ENCODE measurements at regions not wholly inside any gene's neighbourhood (a gene's known extent, or its start where the extent isn't known, plus 50 kb on each side); places are given as distances from the start of the nearest gene placed in this dataset.

DNA sequence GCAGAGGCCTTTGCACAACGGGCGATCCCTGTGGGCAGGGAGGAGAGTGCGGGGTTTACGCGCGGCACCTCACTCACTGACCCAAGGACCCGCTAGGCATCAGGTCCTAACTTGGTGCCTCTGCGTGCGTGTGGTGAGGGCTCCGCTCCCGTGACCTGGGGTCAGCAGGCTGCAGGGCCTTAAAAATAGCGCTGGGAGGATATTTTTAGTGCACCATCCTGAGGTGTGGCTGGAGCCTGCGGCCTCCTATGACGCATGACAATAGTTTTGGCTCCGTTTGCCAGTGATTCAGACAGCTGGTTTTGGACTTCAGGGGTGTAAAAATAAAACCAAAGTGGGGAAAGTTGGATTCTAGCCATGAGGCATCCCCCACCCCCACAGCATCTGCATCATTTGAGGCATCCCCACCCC lies 139.0 kb downstream of the FAM43A start:
- TF ChIP-seq, protein P1, sequence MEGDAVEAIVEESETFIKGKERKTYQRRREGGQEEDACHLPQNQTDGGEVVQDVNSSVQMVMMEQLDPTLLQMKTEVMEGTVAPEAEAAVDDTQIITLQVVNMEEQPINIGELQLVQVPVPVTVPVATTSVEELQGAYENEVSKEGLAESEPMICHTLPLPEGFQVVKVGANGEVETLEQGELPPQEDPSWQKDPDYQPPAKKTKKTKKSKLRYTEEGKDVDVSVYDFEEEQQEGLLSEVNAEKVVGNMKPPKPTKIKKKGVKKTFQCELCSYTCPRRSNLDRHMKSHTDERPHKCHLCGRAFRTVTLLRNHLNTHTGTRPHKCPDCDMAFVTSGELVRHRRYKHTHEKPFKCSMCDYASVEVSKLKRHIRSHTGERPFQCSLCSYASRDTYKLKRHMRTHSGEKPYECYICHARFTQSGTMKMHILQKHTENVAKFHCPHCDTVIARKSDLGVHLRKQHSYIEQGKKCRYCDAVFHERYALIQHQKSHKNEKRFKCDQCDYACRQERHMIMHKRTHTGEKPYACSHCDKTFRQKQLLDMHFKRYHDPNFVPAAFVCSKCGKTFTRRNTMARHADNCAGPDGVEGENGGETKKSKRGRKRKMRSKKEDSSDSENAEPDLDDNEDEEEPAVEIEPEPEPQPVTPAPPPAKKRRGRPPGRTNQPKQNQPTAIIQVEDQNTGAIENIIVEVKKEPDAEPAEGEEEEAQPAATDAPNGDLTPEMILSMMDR (IDR thresholded peaks at IDR 0.05; ENCODE audit: borderline replicate concordance, extremely low read depth, low read length, poor library complexity, severe bottlenecking), result no peak
- no peak for TF ChIP-seq EZH2 (IDR thresholded peaks at IDR 0.05; ENCODE audit: borderline replicate concordance, low read depth, low read length, severe bottlenecking)
